ENCODE measurements at regions not wholly inside any gene's neighbourhood (a gene's known extent, or its start where the extent isn't known, plus 50 kb on each side); places are given as distances from the start of the nearest gene placed in this dataset.

- TF ChIP-seq CTCF (IDR thresholded peaks at IDR 0.05) (no peak), POLR2A (IDR thresholded peaks at IDR 0.05) (no peak)
Measured at GRCh38 chr11:120022617-120023016, 115.3 kb downstream of the TRIM29 start.
